ENCODE measurements at regions not wholly inside any gene's neighbourhood (a gene's known extent, or its start where the extent isn't known, plus 50 kb on each side); places are given as distances from the start of the nearest gene placed in this dataset.

- TF ChIP-seq CHD7 (IDR thresholded peaks at IDR 0.05; ENCODE audit: insufficient replicate concordance, low read length) (no peak), ZNF274 (IDR thresholded peaks at IDR 0.05; ENCODE audit: borderline replicate concordance, extremely low read depth, low read length) (no peak), HDAC6 (IDR thresholded peaks at IDR 0.05; ENCODE audit: low read depth, low read length) (no peak), SP4 (IDR thresholded peaks at IDR 0.05; ENCODE audit: low read length) (no peak), JUND (IDR thresholded peaks at IDR 0.05; ENCODE audit: low read length) (no peak), EP300 (IDR thresholded peaks at IDR 0.05; ENCODE audit: borderline replicate concordance in 1 of 2, low read depth in 2 of 2, low read length in 2 of 2) (no peak), TAF1 (IDR thresholded peaks at IDR 0.05; ENCODE audit: low read depth, low read length) (no peak), KDM5A (IDR thresholded peaks at IDR 0.05; ENCODE audit: low read length) (no peak), SIX5 (IDR thresholded peaks at IDR 0.05; ENCODE audit: low read depth, low read length) (no peak), CTBP2 (IDR thresholded peaks at IDR 0.05; ENCODE audit: borderline replicate concordance, insufficient read depth, insufficient read length, low read length) (no peak), HDAC2 (IDR thresholded peaks at IDR 0.05; ENCODE audit: borderline replicate concordance in 1 of 2, low read depth in 2 of 2, low read length in 2 of 2) (no peak), SP1 (IDR thresholded peaks at IDR 0.05; ENCODE audit: low read depth, low read length) (no peak)
Observed at GRCh38 chr5:155293605-155294178, 280.1 kb downstream of the KIF4B start (continued).

Measured in H1 (cell line).